ENCODE measurements at regions not wholly inside any gene's neighbourhood (a gene's known extent, or its start where the extent isn't known, plus 50 kb on each side); places are given as distances from the start of the nearest gene placed in this dataset.

GRCh38 chr14:98599082-98599481 lies 672.9 kb downstream of the BCL11B start:
- H3K27ac ChIP-seq = no peak overlapping the region
- no peak for TF ChIP-seq CTCF (conservative IDR thresholded peaks at IDR 0.05)

GRCh38 chr14:98602983-98603382 lies 669.0 kb downstream of the BCL11B start:
- no peak overlapping the region for H3K27ac ChIP-seq
- TF ChIP-seq CTCF (conservative IDR thresholded peaks at IDR 0.05) = no peak

GRCh38 chr14:98605043-98605442 lies 667.0 kb downstream of the BCL11B start:
- no peak for TF ChIP-seq CTCF (conservative IDR thresholded peaks at IDR 0.05)
- H3K27ac ChIP-seq = no peak overlapping the region

GRCh38 chr14:98606041-98606640 lies 665.9 kb downstream of the BCL11B start:
- H3K27ac ChIP-seq = no peak overlapping the region
- TF ChIP-seq CTCF (conservative IDR thresholded peaks at IDR 0.05) = no peak

GRCh38 chr14:98606816-98607215 lies 665.2 kb downstream of the BCL11B start:
- H3K27ac ChIP-seq = no peak overlapping the region
- no peak for TF ChIP-seq CTCF (conservative IDR thresholded peaks at IDR 0.05)

- TF ChIP-seq CTCF (conservative IDR thresholded peaks at IDR 0.05) = no peak
- H3K27ac ChIP-seq = no peak overlapping the region
Measured at GRCh38 chr14:98607341-98607910, 664.6 kb downstream of the BCL11B start.

- no peak for TF ChIP-seq CTCF (conservative IDR thresholded peaks at IDR 0.05)
- no peak overlapping the region for H3K27ac ChIP-seq
Measured at GRCh38 chr14:98608071-98609060, 663.6 kb downstream of the BCL11B start.
